ENCODE measurements at regions not wholly inside any gene's neighbourhood (a gene's known extent, or its start where the extent isn't known, plus 50 kb on each side); places are given as distances from the start of the nearest gene placed in this dataset.

DNA sequence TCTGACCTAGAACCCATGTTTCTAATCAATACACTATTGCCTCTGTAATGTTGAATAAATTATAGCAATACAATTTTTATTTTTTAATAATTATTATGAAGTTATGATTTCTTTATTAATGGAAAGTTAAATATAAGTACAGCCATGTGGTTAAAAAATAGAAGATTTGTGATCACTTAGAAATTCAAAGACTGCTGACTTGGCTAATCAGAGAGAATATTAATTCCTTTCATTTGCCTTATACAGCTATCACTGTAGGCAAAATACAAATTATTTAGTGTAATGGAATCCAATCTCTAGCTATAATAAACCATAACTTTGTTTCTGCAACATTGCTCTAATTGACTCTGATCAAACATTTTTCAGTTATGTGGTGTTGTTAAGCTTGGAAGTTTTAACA lies 255.0 kb upstream of the TAS2R1 start:
- TF ChIP-seq ESRRG (CRISPR knock-in tag; IDR thresholded peaks at IDR 0.05) (no peak), OSR1 (CRISPR knock-in tag; IDR thresholded peaks at IDR 0.05) (no peak), SNAI2 (CRISPR knock-in tag; IDR thresholded peaks at IDR 0.05) (no peak)

Measured in SK-N-SH treated with all-trans-retinoic acid at 6 μM for 48 hours (cell line).